PC-9 (cell line): ENCODE measurements at regions not wholly inside any gene's neighbourhood (a gene's known extent, or its start where the extent isn't known, plus 50 kb on each side); places are given as distances from the start of the nearest gene placed in this dataset.

Source experiments
- BruUV-seq: library from RNA; stranded (reverse); fragments of 400-500 nt; replicated peaks from 2 replicates; lab custom pipeline; 2021; lab: Mats Ljungman, UMichigan
- CTCF ChIA-PET: fragments of 300-600 bp; sonication (Branson Sonifier 250); formaldehyde crosslinking; loops from one replicate; lab custom pipeline; 2022; ENCODE audit warnings: antibody characterized with exemption; lab: Charles Lee
- POLR2A ChIA-PET: fragments of 300-600 bp; sonication (Branson Sonifier 250); formaldehyde crosslinking; loops from one replicate; lab custom pipeline; 2022; ENCODE audit warnings: antibody characterized with exemption; ENCODE audit not compliant: unreplicated experiment; lab: Charles Lee
- DNase-seq, 2 experiments: peaks; one replicate each; pipeline versions ENCODE4 v3.0.0 to v3.0.0-alpha.2; 2015 to 2022; ENCODE audit warnings: mixed read lengths in 1 of 2
- H2AFZ ChIP-seq: fragments of 200-600 bp; sonication (generic); 2 replicates; pipeline ENCODE4 v1.8.1; 2017; ENCODE audit warnings: antibody characterized with exemption
- H3F3A ChIP-seq: fragments of 200-600 bp; sonication (generic); 2 replicates; pipeline ENCODE4 v1.8.1; 2017; ENCODE audit warnings: antibody characterized with exemption, mild to moderate bottlenecking, low read depth; ENCODE audit not compliant: insufficient read depth
- H3K27ac ChIP-seq: fragments of 200-600 bp; sonication (generic); 2 replicates; pipeline ENCODE4 v1.6.1; 2016; ENCODE audit warnings: mixed run types
- H3K27me3 ChIP-seq: fragments of 200-600 bp; sonication (generic); 2 replicates; pipeline ENCODE4 v1.6.1; 2016; ENCODE audit warnings: low read depth, mixed run types; ENCODE audit not compliant: insufficient read depth
- H3K36me3 ChIP-seq: fragments of 200-600 bp; sonication (generic); 2 replicates; pipeline ENCODE4 v1.6.1; 2016; ENCODE audit warnings: low read depth, mixed run types
- H3K4me1 ChIP-seq: fragments of 200-600 bp; sonication (generic); replicated peaks from 2 replicates; pipeline ENCODE4 v1.6.1; 2016; ENCODE audit warnings: mixed run types; ENCODE audit not compliant: insufficient read depth
- H3K4me2 ChIP-seq: fragments of 200-600 bp; sonication (generic); 2 replicates; pipeline ENCODE4 v1.6.1; 2017; ENCODE audit warnings: mixed run types
- H3K4me3 ChIP-seq: fragments of 200-600 bp; sonication (generic); 2 replicates; pipeline ENCODE4 v1.6.1; 2016; ENCODE audit warnings: mixed run types
- H3K79me2 ChIP-seq: fragments of 200-600 bp; sonication (generic); 2 replicates; pipeline ENCODE4 v1.6.1; 2017; ENCODE audit warnings: low read depth, mixed run types
- H3K9me2 ChIP-seq: fragments of 200-600 bp; sonication (generic); 2 replicates; pipeline ENCODE4 v1.8.1; 2017; ENCODE audit warnings: mild to moderate bottlenecking; ENCODE audit not compliant: insufficient read depth
- H3K9me3 ChIP-seq: fragments of 200-600 bp; sonication (generic); 2 replicates; pipeline ENCODE4 v1.8.1; 2016; ENCODE audit warnings: low read depth; ENCODE audit not compliant: insufficient read depth
- H4K20me1 ChIP-seq: fragments of 200-600 bp; sonication (generic); 2 replicates; pipeline ENCODE4 v1.8.1; 2017; ENCODE audit not compliant: insufficient read depth
- CTCF ChIP-seq: fragments of 200-600 bp; sonication (generic); conservative IDR thresholded peaks from 2 replicates; pipeline ENCODE4 v1.6.1; 2017; ENCODE audit warnings: mixed run types, antibody characterized with exemption, mild to moderate bottlenecking, moderate library complexity
- EZH2 ChIP-seq: fragments of 200-600 bp; sonication (generic); IDR thresholded peaks from 2 replicates; pipeline ENCODE4 v1.8.0; 2017; ENCODE audit warnings: antibody characterized with exemption, low read depth
- intact Hi-C: fragments of 100-400 bp; cut with micrococcal nuclease; formaldehyde crosslinking; loops from one replicate; pipeline ENCODE4 v1.10.0; 2022; ENCODE audit not compliant: unreplicated experiment

GRCh38 chr6:115120391-115120790 is 777.6 kb upstream of the HS3ST5 start:
- Histone ChIP-seq H3F3A (no peaks in the 10 kb centered on the region), H3K4me2 (no peak overlapping the region), H2AFZ (no peak overlapping the region), H4K20me1 (no peaks in the 10 kb centered on the region), H3K4me3 (no peak overlapping the region), H3K36me3 (no peaks in the 10 kb centered on the region), H3K27me3 (no peaks in the 10 kb centered on the region), H3K79me2 (no peaks in the 10 kb centered on the region), H3K9me2 (peaks cover 5% of the 10 kb centered on the region; the same call in 1 of the 2 replicates), H3K9me3 (0 out of 2 replicates have a peak, but pooled peaks cover 5% of the 10 kb centered on the region), H3K27ac (no peak overlapping the region), H3K4me1 (no peaks in the 10 kb centered on the region)
- ChIA-PET POLR2A (no interaction called here), CTCF (no interaction called here)
- TF ChIP-seq CTCF (no peak), EZH2 (no peak)
- intact Hi-C loops = no loop called here
- no TSS peak for BruUV-seq
- no peak for DNase-seq

GRCh38 chr6:115091461-115091860 is 748.6 kb upstream of the HS3ST5 start:
- ChIA-PET POLR2A (no interaction called here), CTCF (no interaction called here)
- no peaks in the 10 kb centered on the region for H3K9me2 ChIP-seq
- no peaks in the 10 kb centered on the region for H4K20me1 ChIP-seq
- no peaks in the 10 kb centered on the region for H3K4me1 ChIP-seq
- no peaks in the 10 kb centered on the region for H3K79me2 ChIP-seq
- no peaks in the 10 kb centered on the region for H3K27me3 ChIP-seq
- no peak overlapping the region for H3K4me3 ChIP-seq
- no TSS peak for BruUV-seq
- H2AFZ ChIP-seq = no peak overlapping the region
- no peak for DNase-seq
- no peak for TF ChIP-seq CTCF
- TF ChIP-seq EZH2 = no peak
- no peak overlapping the region for H3K27ac ChIP-seq
- no peak overlapping the region for H3K4me2 ChIP-seq
- H3K36me3 ChIP-seq = no peaks in the 10 kb centered on the region
- intact Hi-C loops = no loop called here
- H3F3A ChIP-seq = no peaks in the 10 kb centered on the region
- H3K9me3 ChIP-seq = no peaks in the 10 kb centered on the region

GRCh38 chr6:115078555-115078954 is 735.7 kb upstream of the HS3ST5 start:
- Histone ChIP-seq H3K4me3 (no peak overlapping the region), H3K9me2 (no peaks in the 10 kb centered on the region; the same call in 1 of the 2 replicates), H3K27me3 (no peaks in the 10 kb centered on the region), H3K79me2 (no peaks in the 10 kb centered on the region), H3F3A (no peaks in the 10 kb centered on the region), H3K4me2 (no peak overlapping the region), H4K20me1 (no peaks in the 10 kb centered on the region), H3K27ac (no peak overlapping the region), H3K9me3 (no peaks in the 10 kb centered on the region), H3K36me3 (no peaks in the 10 kb centered on the region), H2AFZ (0 out of 2 replicates have a peak overlapping the region, but pooled peaks have one; percentile 16), H3K4me1 (no peaks in the 10 kb centered on the region)
- intact Hi-C loops = no loop called here
- DNase-seq = no peak
- POLR2A ChIA-PET = no interaction called here
- CTCF ChIA-PET = no interaction called here
- TF ChIP-seq EZH2 = no peak
- TF ChIP-seq CTCF = no peak
- no TSS peak for BruUV-seq
